IPS-20b (cell line): ENCODE measurements at regions not wholly inside any gene's neighbourhood (a gene's known extent, or its start where the extent isn't known, plus 50 kb on each side); places are given as distances from the start of the nearest gene placed in this dataset.

Source experiments
- H3K27ac ChIP-seq: one replicate; pipeline ENCODE4 v1.5.1; 2013; ENCODE audit warnings: low read length
- H3K27me3 ChIP-seq: 2 replicates; pipeline ENCODE4 v1.6.1; 2013; ENCODE audit warnings: mild to moderate bottlenecking, low read length, inconsistent platforms; ENCODE audit not compliant: insufficient read depth
- H3K36me3 ChIP-seq: 2 replicates; pipeline ENCODE4 v1.6.1; 2013; ENCODE audit warnings: low read depth, mild to moderate bottlenecking, inconsistent platforms, low read length, moderate library complexity; ENCODE audit not compliant: insufficient read depth
- H3K4me1 ChIP-seq: 2 replicates; pipeline ENCODE4 v1.6.1; 2013; ENCODE audit warnings: mild to moderate bottlenecking, control low read depth, inconsistent platforms, low read length, moderate library complexity; ENCODE audit not compliant: insufficient read depth
- H3K4me3 ChIP-seq: 2 replicates; pipeline ENCODE4 v1.5.1; 2013; ENCODE audit warnings: mild to moderate bottlenecking, low read length, inconsistent platforms
- H3K9ac ChIP-seq: 2 replicates; pipeline ENCODE4 v1.6.1; 2013; ENCODE audit warnings: low read depth, mild to moderate bottlenecking, inconsistent platforms, low read length, moderate library complexity
- H3K9me3 ChIP-seq: 2 replicates; pipeline ENCODE4 v1.6.1; 2013; ENCODE audit warnings: mild to moderate bottlenecking, low read depth, low read length, inconsistent platforms; ENCODE audit not compliant: insufficient read depth

GRCh38 chr18:53920312-53921075, 304.0 kb downstream of the MBD2 start:
- Histone ChIP-seq H3K9ac (no peak overlapping the region), H3K4me3 (no peak overlapping the region), H3K4me1 (no peaks in the 10 kb centered on the region), H3K9me3 (no peaks in the 10 kb centered on the region), H3K36me3 (no peaks in the 10 kb centered on the region), H3K27ac (no peak overlapping the region), H3K27me3 (no peaks in the 10 kb centered on the region)

DNA sequence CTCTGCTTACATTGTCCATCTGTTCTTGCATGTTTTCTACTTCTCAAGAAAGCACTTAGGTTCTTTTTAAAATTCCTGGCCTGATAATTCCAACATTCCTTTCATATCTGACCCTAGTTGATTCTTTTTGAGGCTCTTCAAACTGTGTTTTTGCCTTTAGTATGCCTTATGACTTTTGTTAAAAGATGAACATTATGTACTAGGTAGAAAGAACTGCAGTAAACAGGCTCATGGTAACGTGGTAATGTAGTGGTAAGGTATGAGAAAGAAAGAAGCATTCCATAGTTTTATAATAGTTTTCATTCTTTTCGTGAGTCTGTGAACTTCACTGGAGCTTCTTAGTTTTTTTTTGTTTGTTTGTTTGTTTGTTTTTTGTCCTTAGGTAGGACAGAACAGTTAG, 306.4 kb downstream of the MBD2 start:
- Histone ChIP-seq H3K36me3 (no peaks in the 10 kb centered on the region), H3K4me1 (no peaks in the 10 kb centered on the region), H3K27ac (no peak overlapping the region), H3K27me3 (no peaks in the 10 kb centered on the region), H3K4me3 (no peak overlapping the region), H3K9me3 (no peaks in the 10 kb centered on the region), H3K9ac (no peak overlapping the region)

GRCh38 chr18:53911200-53911599, 313.3 kb downstream of the MBD2 start:
- Histone ChIP-seq H3K9ac (no peak overlapping the region), H3K36me3 (no peaks in the 10 kb centered on the region), H3K27me3 (no peaks in the 10 kb centered on the region), H3K9me3 (no peaks in the 10 kb centered on the region), H3K4me1 (no peaks in the 10 kb centered on the region), H3K4me3 (no peak overlapping the region), H3K27ac (no peak overlapping the region)

DNA sequence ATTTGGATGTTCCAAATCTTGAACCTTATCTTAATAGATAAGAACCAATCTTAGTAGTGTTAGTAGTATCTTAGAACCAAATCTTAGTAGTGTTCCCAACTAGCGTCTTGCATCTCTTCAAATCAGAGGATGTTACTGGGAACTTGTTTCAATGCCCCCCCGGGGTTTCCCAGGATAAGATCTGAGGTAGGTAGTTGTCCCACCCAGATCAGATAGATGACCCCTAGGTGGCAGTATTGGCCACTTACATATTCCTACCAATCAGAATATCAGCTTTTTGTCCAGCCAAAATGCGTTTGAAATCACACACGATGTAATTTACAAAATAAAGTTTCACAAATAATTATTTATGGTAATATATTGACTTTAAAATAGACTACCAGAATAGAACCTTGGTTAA, 314.8 kb downstream of the MBD2 start:
- Histone ChIP-seq H3K9me3 (no peaks in the 10 kb centered on the region), H3K27ac (no peak overlapping the region), H3K9ac (no peak overlapping the region), H3K27me3 (no peaks in the 10 kb centered on the region), H3K4me3 (no peak overlapping the region), H3K36me3 (no peaks in the 10 kb centered on the region), H3K4me1 (no peaks in the 10 kb centered on the region)

DNA sequence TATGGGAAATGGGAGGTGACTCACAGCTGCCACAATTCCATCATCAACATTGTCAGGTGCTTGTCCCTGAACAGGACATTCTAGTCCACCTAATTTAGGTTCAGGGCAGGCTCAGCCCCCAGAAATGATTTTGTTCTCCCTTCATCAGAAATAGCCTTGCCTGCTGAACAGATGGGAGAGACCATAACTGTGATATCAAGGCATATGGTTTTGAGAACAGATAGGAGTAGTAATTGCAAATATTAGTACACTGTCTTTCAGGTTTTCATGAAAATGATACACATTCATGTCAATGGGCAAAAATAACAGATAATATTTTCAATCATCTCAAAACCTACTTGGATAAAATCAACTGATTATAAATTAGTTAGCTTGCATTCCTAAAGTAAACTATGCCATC, 316.5 kb downstream of the MBD2 start:
- Histone ChIP-seq H3K36me3 (no peaks in the 10 kb centered on the region), H3K27me3 (no peaks in the 10 kb centered on the region), H3K27ac (no peak overlapping the region), H3K9me3 (no peaks in the 10 kb centered on the region), H3K4me1 (no peaks in the 10 kb centered on the region), H3K9ac (no peak overlapping the region), H3K4me3 (no peak overlapping the region)

DNA sequence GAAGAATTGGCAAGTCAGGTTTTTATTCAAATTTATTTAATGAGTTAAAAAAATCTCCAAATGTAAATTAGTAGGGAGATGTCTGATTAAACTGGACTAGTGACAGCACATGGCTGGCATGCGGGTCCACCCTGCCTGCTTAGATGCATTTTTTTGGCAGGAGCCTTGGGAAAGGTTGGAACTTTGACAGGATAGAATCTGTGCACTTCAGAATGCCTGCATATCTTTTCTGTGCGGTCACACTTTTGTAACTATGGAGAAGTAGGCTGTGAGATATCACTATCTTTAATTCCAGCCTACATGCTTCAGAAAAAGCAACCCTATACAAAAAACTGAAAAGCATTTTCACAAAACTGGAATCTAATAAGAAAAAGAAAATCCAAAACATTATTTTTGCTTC, 317.8 kb downstream of the MBD2 start:
- no peak overlapping the region for H3K4me3 ChIP-seq
- no peaks in the 10 kb centered on the region for H3K36me3 ChIP-seq
- H3K27me3 ChIP-seq = no peaks in the 10 kb centered on the region
- no peak overlapping the region for H3K9ac ChIP-seq
- no peak overlapping the region for H3K27ac ChIP-seq
- no peaks in the 10 kb centered on the region for H3K4me1 ChIP-seq
- no peaks in the 10 kb centered on the region for H3K9me3 ChIP-seq

DNA sequence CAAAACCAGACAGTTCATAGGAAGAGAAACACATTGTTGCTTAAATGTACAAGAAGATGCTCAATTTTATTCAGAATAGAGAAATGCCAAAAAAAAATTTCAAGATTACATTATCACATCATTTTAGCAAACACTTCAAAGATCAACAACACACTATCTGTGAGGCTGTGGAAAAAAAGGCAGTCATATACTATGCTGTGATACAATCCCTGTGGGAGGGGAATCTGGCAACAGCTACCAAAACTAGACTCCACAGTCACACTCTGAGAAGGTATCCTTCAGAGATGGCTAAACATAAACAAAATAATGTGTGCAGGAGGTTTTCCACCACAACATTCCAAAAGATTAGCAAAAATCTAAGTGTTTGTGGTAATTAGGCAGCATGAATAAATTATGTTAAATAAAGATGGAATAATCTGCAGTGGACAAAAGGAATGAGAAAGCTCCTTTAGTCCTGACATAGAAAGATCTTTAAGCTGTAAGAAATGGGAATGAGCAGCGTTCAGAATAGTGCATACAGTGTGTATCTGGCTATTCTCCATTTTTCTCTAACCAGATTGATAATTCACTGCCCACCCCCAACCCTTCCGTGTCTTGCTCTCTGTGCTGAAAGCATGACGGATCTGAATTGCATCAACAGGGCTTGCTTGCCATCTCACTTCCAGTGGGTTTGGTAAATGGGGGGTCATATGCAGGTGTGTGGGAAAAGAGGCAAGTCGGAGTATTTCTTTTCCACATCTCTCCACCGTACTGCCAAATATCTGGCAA, 329.6 kb downstream of the MBD2 start:
- Histone ChIP-seq H3K9ac (no peak overlapping the region), H3K36me3 (no peaks in the 10 kb centered on the region), H3K4me1 (no peaks in the 10 kb centered on the region), H3K4me3 (no peak overlapping the region), H3K27me3 (no peaks in the 10 kb centered on the region), H3K9me3 (no peaks in the 10 kb centered on the region), H3K27ac (no peak overlapping the region)

DNA sequence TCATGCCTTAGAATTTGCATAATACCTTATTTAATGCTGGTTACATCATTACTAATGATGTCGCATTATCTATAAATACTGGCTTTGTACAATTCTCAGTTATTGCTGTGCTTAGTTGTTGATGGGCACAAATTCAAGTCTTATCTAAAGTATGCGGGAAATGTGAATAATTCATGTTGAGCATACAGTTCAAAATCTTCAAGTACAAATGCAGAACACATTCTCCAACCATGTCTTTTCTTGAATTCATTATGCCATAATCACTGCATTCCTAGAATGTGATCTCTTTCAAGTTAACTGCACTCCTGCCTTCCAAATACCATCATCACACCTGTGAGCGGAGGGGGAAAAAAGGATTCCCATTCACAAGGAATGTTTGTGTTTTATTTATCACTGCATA, 337.0 kb downstream of the MBD2 start:
- Histone ChIP-seq H3K9me3 (no peaks in the 10 kb centered on the region), H3K4me3 (no peak overlapping the region), H3K36me3 (no peaks in the 10 kb centered on the region), H3K27ac (no peak overlapping the region), H3K27me3 (no peaks in the 10 kb centered on the region), H3K4me1 (no peaks in the 10 kb centered on the region; the same call in 1 of the 2 replicates), H3K9ac (no peak overlapping the region)

GRCh38 chr18:53886058-53886457, 338.4 kb downstream of the MBD2 start:
- H3K4me1 ChIP-seq = no peaks in the 10 kb centered on the region; the same call in 1 of the 2 replicates
- no peak overlapping the region for H3K9ac ChIP-seq
- H3K9me3 ChIP-seq = no peaks in the 10 kb centered on the region
- H3K36me3 ChIP-seq = no peaks in the 10 kb centered on the region
- H3K27me3 ChIP-seq = no peaks in the 10 kb centered on the region
- no peak overlapping the region for H3K27ac ChIP-seq
- no peak overlapping the region for H3K4me3 ChIP-seq

GRCh38 chr18:53883771-53884170, 340.7 kb downstream of the MBD2 start:
- Histone ChIP-seq H3K9me3 (no peaks in the 10 kb centered on the region), H3K36me3 (no peaks in the 10 kb centered on the region), H3K4me3 (no peak overlapping the region), H3K9ac (no peak overlapping the region), H3K27ac (no peak overlapping the region), H3K4me1 (no peaks in the 10 kb centered on the region), H3K27me3 (no peaks in the 10 kb centered on the region)

DNA sequence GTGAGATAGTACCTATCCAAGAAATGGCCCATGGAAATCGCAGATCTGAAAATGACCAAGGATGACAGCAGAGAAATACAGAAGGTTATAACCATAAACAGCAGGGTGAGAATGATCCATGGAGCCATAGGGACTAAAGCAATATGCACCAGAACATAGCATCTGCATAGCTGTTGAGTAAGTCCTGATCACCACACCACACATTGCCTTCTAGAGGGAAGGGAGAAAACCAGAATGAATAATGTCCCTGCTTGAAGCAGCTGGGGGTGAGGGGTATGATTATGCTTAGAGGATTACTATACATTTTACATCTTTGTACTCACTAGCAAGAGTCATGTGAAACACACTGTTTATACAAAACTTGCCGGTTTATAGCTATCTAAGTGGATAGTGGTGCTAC, 350.4 kb downstream of the MBD2 start:
- H3K4me3 ChIP-seq = no peak overlapping the region
- no peaks in the 10 kb centered on the region for H3K36me3 ChIP-seq
- H3K4me1 ChIP-seq = peaks cover 6% of the 10 kb centered on the region; the same call in 1 of the 2 replicates
- H3K27ac ChIP-seq = no peak overlapping the region
- no peaks in the 10 kb centered on the region for H3K27me3 ChIP-seq
- no peaks in the 10 kb centered on the region for H3K9me3 ChIP-seq
- H3K9ac ChIP-seq = no peak overlapping the region

DNA sequence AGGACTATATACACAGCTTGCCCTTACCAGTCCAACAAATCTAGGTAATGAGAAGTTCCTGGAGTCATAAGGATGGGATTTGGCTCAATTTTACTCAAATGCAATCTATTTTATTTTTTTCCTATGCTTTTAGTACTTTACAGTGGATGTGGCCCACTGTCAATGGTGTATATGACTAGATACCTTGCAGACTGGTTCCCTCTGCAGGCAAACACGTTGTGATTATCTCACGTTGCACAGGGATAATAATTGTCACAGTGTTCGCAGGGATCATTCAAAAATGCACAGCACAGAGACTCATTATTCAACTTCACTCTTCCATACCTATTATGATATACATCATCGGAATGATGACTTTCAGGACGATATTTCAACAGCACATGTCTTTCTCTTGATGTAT, 359.7 kb downstream of the MBD2 start:
- no peak overlapping the region for H3K27ac ChIP-seq
- H3K9ac ChIP-seq = no peak overlapping the region
- H3K4me1 ChIP-seq = no peaks in the 10 kb centered on the region
- no peaks in the 10 kb centered on the region for H3K9me3 ChIP-seq
- no peaks in the 10 kb centered on the region for H3K36me3 ChIP-seq
- no peak overlapping the region for H3K4me3 ChIP-seq
- no peaks in the 10 kb centered on the region for H3K27me3 ChIP-seq
